H1 (cell line): ENCODE measurements at regions not wholly inside any gene's neighbourhood (a gene's known extent, or its start where the extent isn't known, plus 50 kb on each side); places are given as distances from the start of the nearest gene placed in this dataset.

Experiments
- CTCF ChIA-PET: fragments of 300-600 bp; sonication (Branson Sonifier 250); formaldehyde crosslinking; loops from one replicate; lab custom pipeline; 2021; ENCODE audit not compliant: partially characterized antibody; lab: Charles Lee
- POLR2A ChIA-PET: fragments of 300-600 bp; sonication (Branson Sonifier 250); formaldehyde crosslinking; loops from one replicate; lab custom pipeline; 2021; ENCODE audit warnings: inconsistent platforms; ENCODE audit not compliant: partially characterized antibody; lab: Charles Lee
- DNase-seq, 2 experiments: peaks; one replicate each; pipeline versions ENCODE4 v3.0.0 to v3.0.0-alpha.2; 2010 to 2022; ENCODE audit warnings: low spot score in 2 of 2, low read depth in 1 of 2, mixed read lengths in 1 of 2
- FAIRE-seq: peaks from 2 replicates; lab custom pipeline; 2011; peaks lifted over from hg19 to GRCh38; lab: Jason Lieb, UNC
- H2AFZ ChIP-seq: 2 replicates; pipeline ENCODE4 v1.8.1; 2012; ENCODE audit warnings: low read length, inconsistent platforms
- H2AK5ac ChIP-seq: 2 replicates; pipeline ENCODE4 v1.6.1; 2013; ENCODE audit warnings: low read depth, low read length
- H2BK120ac ChIP-seq: replicated peaks from 2 replicates; pipeline ENCODE3; 2013; ENCODE audit warnings: low read depth, low read length, inconsistent platforms
- H2BK12ac ChIP-seq: 2 replicates; pipeline ENCODE4 v1.6.1; 2013; ENCODE audit warnings: low read depth, low read length
- H2BK15ac ChIP-seq: 2 replicates; pipeline ENCODE4 v1.6.1; 2013; ENCODE audit warnings: low read length
- H2BK20ac ChIP-seq: 2 replicates; pipeline ENCODE4 v1.6.1; 2013; ENCODE audit warnings: low read length
- H2BK5ac ChIP-seq: 2 replicates; pipeline ENCODE4 v1.6.1; 2013; ENCODE audit warnings: low read depth, low read length
- H3K14ac ChIP-seq: 2 replicates; pipeline ENCODE4 v1.6.1; 2013; ENCODE audit warnings: inconsistent platforms; ENCODE audit not compliant: insufficient read length
- H3K18ac ChIP-seq: 2 replicates; pipeline ENCODE4 v1.6.1; 2013; ENCODE audit warnings: low read length; ENCODE audit errors: extremely low read depth
- H3K23ac ChIP-seq: 2 replicates; pipeline ENCODE4 v1.6.1; 2013; ENCODE audit warnings: inconsistent platforms; ENCODE audit not compliant: insufficient read length
- H3K23me2 ChIP-seq: 2 replicates; pipeline ENCODE4 v1.6.1; 2013; ENCODE audit warnings: low read depth, low read length
- H3K27ac ChIP-seq: 2 replicates; pipeline ENCODE4 v1.6.1; 2011; ENCODE audit warnings: low read depth, low read length, inconsistent platforms
- H3K27me3 ChIP-seq, 4 experiments: replicated peaks in 1 of 4; 1 replicate in 1 of 4; 2 replicates in 3 of 4; pipeline versions ENCODE4 v1.6.1 to v1.8.1; 2011 to 2013; ENCODE audit warnings: low read length in 3 of 4, mild to moderate bottlenecking in 3 of 4, inconsistent platforms in 2 of 4, mixed read lengths in 2 of 4, moderate library complexity in 1 of 4; ENCODE audit not compliant: control insufficient read depth in 3 of 4, insufficient read depth in 3 of 4; ENCODE audit errors: extremely low read depth in 1 of 4
- H3K36me3 ChIP-seq, 4 experiments: 2 replicates each; pipeline versions ENCODE4 v1.6.1 to v1.8.1; 2011 to 2013; ENCODE audit warnings: mild to moderate bottlenecking in 4 of 4, low read length in 3 of 4, moderate library complexity in 2 of 4, control low read depth in 1 of 4, inconsistent platforms in 1 of 4; ENCODE audit not compliant: insufficient read depth in 4 of 4, control insufficient read depth in 2 of 4
- H3K4ac ChIP-seq: replicated peaks from 2 replicates; pipeline ENCODE3; 2013; ENCODE audit warnings: low read length, low read depth, mixed read lengths, inconsistent platforms; ENCODE audit not compliant: insufficient read length
- H3K4me1 ChIP-seq, 4 experiments: replicated peaks in 1 of 4; 1 replicate in 1 of 4; 2 replicates in 3 of 4; pipeline versions ENCODE4 v1.6.1 to v1.8.1; 2011 to 2013; ENCODE audit warnings: low read length in 3 of 4, inconsistent platforms in 2 of 4, mixed read lengths in 1 of 4; ENCODE audit not compliant: insufficient read depth in 4 of 4, control insufficient read depth in 3 of 4
- H3K4me2 ChIP-seq, 2 experiments: 2 replicates each; pipeline versions ENCODE4 v1.6.1 to v1.8.1; 2011 to 2013; ENCODE audit warnings: low read depth in 2 of 2, low read length in 2 of 2, control low read depth in 1 of 2, inconsistent platforms in 1 of 2, mild to moderate bottlenecking in 1 of 2; ENCODE audit not compliant: insufficient read depth in 1 of 2
- H3K4me3 ChIP-seq, 4 experiments: fragments of 200-600, 300-600 bp in 1 of 4; sonication (generic), shearing (Covaris generic), sonication (Bioruptor Twin) in 1 of 4; 2 replicates each; pipeline versions ENCODE4 v1.5.1 to v1.8.1; 2011 to 2016; ENCODE audit warnings: low read length in 4 of 4, low read depth in 3 of 4, control low read depth in 2 of 4, inconsistent platforms in 2 of 4, mild to moderate bottlenecking in 2 of 4, mixed read lengths in 1 of 4, moderate library complexity in 1 of 4; ENCODE audit not compliant: insufficient read depth in 2 of 4; ENCODE audit errors: extremely low read depth in 1 of 4
- H3K56ac ChIP-seq: replicated peaks from 2 replicates; pipeline ENCODE3; 2013; ENCODE audit warnings: low read depth, mild to moderate bottlenecking, mixed read lengths, low read length, inconsistent platforms; ENCODE audit not compliant: insufficient read length
- H3K79me1 ChIP-seq: 2 replicates; pipeline ENCODE4 v1.6.1; 2013; ENCODE audit warnings: low read depth, low read length, control low read depth
- H3K79me2 ChIP-seq, 2 experiments: 2 replicates each; pipeline versions ENCODE4 v1.6.1 to v1.8.1; 2012 to 2013; ENCODE audit warnings: low read length in 2 of 2, mild to moderate bottlenecking in 2 of 2, inconsistent platforms in 1 of 2; ENCODE audit not compliant: insufficient read depth in 2 of 2, control insufficient read depth in 1 of 2
- H3K9ac ChIP-seq, 4 experiments: replicated peaks in 1 of 4; 1 replicate in 1 of 4; 2 replicates in 3 of 4; pipeline versions ENCODE4 v1.6.1 to v1.8.1; 2011 to 2013; ENCODE audit warnings: low read depth in 3 of 4, low read length in 3 of 4, control low read depth in 2 of 4, mild to moderate bottlenecking in 2 of 4, moderate library complexity in 2 of 4, inconsistent platforms in 1 of 4; ENCODE audit errors: extremely low read depth in 1 of 4
- H3K9me3 ChIP-seq, 2 experiments: 2 replicates each; pipeline versions ENCODE4 v1.6.1 to v1.8.1; 2012 to 2013; ENCODE audit warnings: mild to moderate bottlenecking in 2 of 2, moderate library complexity in 2 of 2, control low read depth in 1 of 2, inconsistent platforms in 1 of 2, low read depth in 1 of 2, low read length in 1 of 2, mixed read lengths in 1 of 2; ENCODE audit not compliant: insufficient read depth in 2 of 2
- H4K20me1 ChIP-seq, 2 experiments: replicated peaks in 1 of 2; 2 replicates each; pipeline versions ENCODE3 to v1.8.1; 2011 to 2013; ENCODE audit warnings: inconsistent platforms in 2 of 2, low read length in 2 of 2, mild to moderate bottlenecking in 1 of 2; ENCODE audit not compliant: insufficient read depth in 2 of 2, control insufficient read depth in 1 of 2
- H4K5ac ChIP-seq: 2 replicates; pipeline ENCODE4 v1.6.1; 2013; ENCODE audit warnings: low read length, low read depth, mixed read lengths, inconsistent platforms; ENCODE audit not compliant: insufficient read length
- H4K8ac ChIP-seq: 2 replicates; pipeline ENCODE4 v1.8.0; 2013; ENCODE audit warnings: mild to moderate bottlenecking, moderate library complexity, low read length, inconsistent platforms; ENCODE audit not compliant: insufficient read depth; ENCODE audit errors: extremely low read depth
- H4K91ac ChIP-seq: replicated peaks from 2 replicates; pipeline ENCODE3; 2013; ENCODE audit warnings: low read length, mixed read lengths, inconsistent platforms; ENCODE audit not compliant: insufficient read length
- CBX8 ChIP-seq: fragments of 300-800, 300-1000 bp; sonication (generic); IDR thresholded peaks from 2 replicates; pipeline ENCODE4 v1.7.1; 2016; ENCODE audit warnings: low read depth, low read length, borderline replicate concordance
- CEBPB ChIP-seq: IDR thresholded peaks from 2 replicates; pipeline ENCODE4 v1.6.1; 2012; ENCODE audit warnings: low read depth, low read length
- CHD2 ChIP-seq: IDR thresholded peaks from 2 replicates; pipeline ENCODE4 v1.6.1; 2012; ENCODE audit warnings: low read length, improper control_type of control experiment
- GTF2F1 ChIP-seq: IDR thresholded peaks from 2 replicates; pipeline ENCODE4 v1.6.1; 2012; ENCODE audit warnings: low read depth, low read length, improper control_type of control experiment, borderline replicate concordance
- HDAC6 ChIP-seq: IDR thresholded peaks from one replicate; pipeline ENCODE4 v1.7.1; 2012; ENCODE audit warnings: low read depth, mild to moderate bottlenecking, inconsistent platforms, low read length, moderate library complexity
- JUN ChIP-seq: IDR thresholded peaks from 2 replicates; pipeline ENCODE4 v1.6.1; 2011; ENCODE audit warnings: low read depth, mild to moderate bottlenecking, improper control_type of control experiment, low read length
- KDM1A ChIP-seq: fragments of 200-600, 300-600 bp; sonication (generic); IDR thresholded peaks from 2 replicates; pipeline ENCODE4 v1.7.1; 2016; ENCODE audit warnings: mild to moderate bottlenecking, low read length, borderline replicate concordance
- POLR2AphosphoS5 ChIP-seq: IDR thresholded peaks from 2 replicates; pipeline ENCODE4 v1.6.1; 2011; ENCODE audit warnings: low read depth, low read length
- RFX5 ChIP-seq: IDR thresholded peaks from 2 replicates; pipeline ENCODE4 v1.6.1; 2011; ENCODE audit warnings: low read depth, low read length, improper control_type of control experiment, borderline replicate concordance
- SRF ChIP-seq: IDR thresholded peaks from 2 replicates; pipeline ENCODE4 v1.6.1; 2011; ENCODE audit warnings: mild to moderate bottlenecking, low read depth, low read length, moderate library complexity
- WGBS, 2 experiments: shearing (Covaris generic) in 1 of 2; methylation state at CpG; one replicate each; pipeline versions ENCODE4 v1.1.6 to v1.1.7; 2013 to 2015; ENCODE audit warnings: low lambda C conversion rate in 2 of 2, mixed read lengths in 2 of 2, inconsistent platforms in 1 of 2, low coverage in 1 of 2, missing lambda C conversion rate in 1 of 2; ENCODE audit not compliant: insufficient replicate concordance in 2 of 2, insufficient coverage in 1 of 2, insufficient read length in 1 of 2; ENCODE audit errors: extremely low coverage in 1 of 2, missing lambda C conversion rate in 1 of 2; 5-methylcytosine and 5-hydroxymethylcytosine counted together
- TF ChIP-seq, protein P1 (sequence below): IDR thresholded peaks from 2 replicates; pipeline ENCODE4 v1.6.1; 2012; ENCODE audit warnings: inconsistent platforms

DNA sequence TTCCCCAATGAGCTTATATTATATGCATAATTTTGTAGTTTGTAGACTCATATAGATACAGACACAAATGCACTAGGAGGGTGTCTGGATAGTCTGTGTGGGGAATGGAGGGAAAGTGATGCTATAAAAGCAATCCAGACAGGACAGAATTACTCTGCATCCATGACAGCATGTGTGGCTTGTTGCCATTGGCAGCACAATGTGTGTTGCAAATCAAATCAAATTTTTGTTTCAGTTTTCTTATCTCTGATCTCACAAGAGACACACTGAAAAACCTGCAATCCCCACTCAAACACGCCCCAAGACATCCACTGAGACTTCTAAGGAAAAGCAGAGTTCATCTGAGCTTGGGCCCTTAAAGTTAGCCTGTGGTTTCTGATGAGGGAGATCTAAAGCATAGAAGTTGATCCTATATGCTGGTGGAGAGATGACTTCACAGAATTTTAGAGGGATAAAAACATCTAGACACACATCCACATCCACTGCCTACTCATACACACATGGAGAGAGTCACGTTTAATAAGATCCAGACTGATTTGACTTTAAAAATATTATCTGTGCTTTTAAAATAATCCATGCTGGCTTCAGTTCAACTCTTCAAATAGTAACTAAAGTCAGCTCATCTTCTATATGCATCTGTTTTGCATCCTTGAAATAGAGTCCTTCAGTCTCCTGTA is 313.0 kb upstream of the PLXNA2 start:
- H3K4ac ChIP-seq: no peak overlapping the region
- H3K18ac ChIP-seq: no peak overlapping the region
- no peak overlapping the region for H4K91ac ChIP-seq
- H4K20me1 ChIP-seq: no peaks in the 10 kb centered on the region
- no peaks in the 10 kb centered on the region for H3K79me2 ChIP-seq
- no peak overlapping the region for H3K4me2 ChIP-seq
- H2BK12ac ChIP-seq: no peak overlapping the region
- no peak overlapping the region for H2BK20ac ChIP-seq
- H2BK15ac ChIP-seq: no peak overlapping the region
- H2BK5ac ChIP-seq: no peak overlapping the region
- H3K9me3 ChIP-seq: no peaks in the 10 kb centered on the region
- H3K79me1 ChIP-seq: no peaks in the 10 kb centered on the region
- no peaks in the 10 kb centered on the region for H3K23me2 ChIP-seq
- H3K4me3 ChIP-seq: no peak overlapping the region
- H3K23ac ChIP-seq: no peak overlapping the region
- no peak overlapping the region for H3K56ac ChIP-seq
- no peak overlapping the region for H4K8ac ChIP-seq
- FAIRE-seq: no peak
- H2BK120ac ChIP-seq: no peak overlapping the region
- TF ChIP-seq CEBPB (no peak), HDAC6 (no peak), CBX8 (no peak), JUN (no peak), KDM1A (no peak), GTF2F1 (no peak), POLR2AphosphoS5 (no peak), RFX5 (no peak), SRF (no peak), CHD2 (no peak)
- TF ChIP-seq, protein P1, sequence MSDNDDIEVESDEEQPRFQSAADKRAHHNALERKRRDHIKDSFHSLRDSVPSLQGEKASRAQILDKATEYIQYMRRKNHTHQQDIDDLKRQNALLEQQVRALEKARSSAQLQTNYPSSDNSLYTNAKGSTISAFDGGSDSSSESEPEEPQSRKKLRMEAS: no peak
- TF ChIP-seq, all 59 proteins: peak for 0
- WGBS, 2 experiments: 94% methylated on average over 2 of the region's 2 CpGs; no CpG with 5 or more reads in 1 of the 2 experiments
- H3K36me3 ChIP-seq: no peaks in the 10 kb centered on the region
- H3K4me1 ChIP-seq: no peaks in the 10 kb centered on the region
- H2AFZ ChIP-seq: no peak overlapping the region
- no peaks in the 10 kb centered on the region for H3K27me3 ChIP-seq
- no peak overlapping the region for H3K27ac ChIP-seq
- no peak for DNase-seq
- H2AK5ac ChIP-seq: no peak overlapping the region
- CTCF ChIA-PET: interaction anchor here (1.1 kb wide), 1 partner anchor 21 kb away, joined by 3 read pairs; no protein-coding TSS in a partner anchor
- no peak overlapping the region for H3K9ac ChIP-seq
- POLR2A ChIA-PET: no interaction called here
- no peak overlapping the region for H4K5ac ChIP-seq
- no peak overlapping the region for H3K14ac ChIP-seq
